H9 (cell line): ENCODE measurements at regions not wholly inside any gene's neighbourhood (a gene's known extent, or its start where the extent isn't known, plus 50 kb on each side); places are given as distances from the start of the nearest gene placed in this dataset.

ENCODE experiments used
- DNase-seq: peaks from one replicate; pipeline ENCODE4 v3.0.0-alpha.2; 2017
- H2AFZ ChIP-seq: one replicate; pipeline ENCODE4 v1.6.1; 2013; ENCODE audit warnings: mild to moderate bottlenecking, low read length, control low read depth, moderate library complexity
- H2AK5ac ChIP-seq: 2 replicates; pipeline ENCODE4 v1.6.1; 2013; ENCODE audit warnings: low read length, control low read depth, mixed read lengths; ENCODE audit not compliant: insufficient read length
- H2BK120ac ChIP-seq: one replicate; pipeline ENCODE4 v1.6.1; 2013; ENCODE audit warnings: low read depth, mild to moderate bottlenecking, low read length, control low read depth, inconsistent platforms; ENCODE audit not compliant: poor library complexity, severe bottlenecking
- H2BK12ac ChIP-seq: 2 replicates; pipeline ENCODE4 v1.6.1; 2013; ENCODE audit warnings: low read length, control low read depth, mixed read lengths, low read depth; ENCODE audit not compliant: insufficient read length
- H2BK15ac ChIP-seq: 2 replicates; pipeline ENCODE4 v1.6.1; 2013; ENCODE audit warnings: low read depth, low read length, control low read depth
- H2BK20ac ChIP-seq: one replicate; pipeline ENCODE4 v1.6.1; 2013; ENCODE audit warnings: low read depth, mild to moderate bottlenecking, low read length, control low read depth, inconsistent platforms; ENCODE audit not compliant: poor library complexity, severe bottlenecking
- H2BK5ac ChIP-seq: 2 replicates; pipeline ENCODE4 v1.6.1; 2013; ENCODE audit warnings: low read length, control low read depth, mixed read lengths; ENCODE audit not compliant: insufficient read length
- H3K14ac ChIP-seq: 2 replicates; pipeline ENCODE4 v1.6.1; 2013; ENCODE audit warnings: low read length, control low read depth; ENCODE audit not compliant: insufficient read depth
- H3K18ac ChIP-seq: 2 replicates; pipeline ENCODE4 v1.6.1; 2013; ENCODE audit warnings: low read depth, mild to moderate bottlenecking, mixed read lengths, low read length, control low read depth; ENCODE audit not compliant: insufficient read length
- H3K23ac ChIP-seq: 2 replicates; pipeline ENCODE4 v1.6.1; 2013; ENCODE audit warnings: low read length, control low read depth, mixed read lengths, low read depth; ENCODE audit not compliant: insufficient read length
- H3K23me2 ChIP-seq: 2 replicates; pipeline ENCODE4 v1.6.1; 2013; ENCODE audit warnings: low read depth, mild to moderate bottlenecking, mixed read lengths, low read length, control low read depth; ENCODE audit not compliant: insufficient read length, poor library complexity, severe bottlenecking
- H3K27ac ChIP-seq: 2 replicates; pipeline ENCODE4 v1.5.1; 2013; ENCODE audit warnings: low read length, control low read depth, mixed read lengths, low read depth; ENCODE audit not compliant: insufficient read length
- H3K27me3 ChIP-seq: 2 replicates; pipeline ENCODE4 v1.6.1; 2013; ENCODE audit warnings: low read length, control low read depth, inconsistent platforms; ENCODE audit not compliant: insufficient read depth
- H3K4ac ChIP-seq: 2 replicates; pipeline ENCODE4 v1.6.1; 2013; ENCODE audit warnings: low read depth, mild to moderate bottlenecking, control low read depth, inconsistent platforms, low read length, moderate library complexity
- H3K4me1 ChIP-seq: 2 replicates; pipeline ENCODE4 v1.6.1; 2013; ENCODE audit warnings: low read length, control low read depth, inconsistent platforms; ENCODE audit not compliant: insufficient read depth
- H3K4me2 ChIP-seq: 2 replicates; pipeline ENCODE4 v1.6.1; 2013; ENCODE audit warnings: low read length, control low read depth, mixed read lengths; ENCODE audit not compliant: insufficient read length, insufficient read depth
- H3K56ac ChIP-seq: 2 replicates; pipeline ENCODE4 v1.6.1; 2013; ENCODE audit warnings: low read depth, mild to moderate bottlenecking, mixed read lengths, low read length, control low read depth; ENCODE audit not compliant: insufficient read length
- H3K79me1 ChIP-seq: 2 replicates; pipeline ENCODE4 v1.6.1; 2013; ENCODE audit warnings: low read depth, mild to moderate bottlenecking, moderate library complexity, low read length, control low read depth, inconsistent platforms; ENCODE audit not compliant: insufficient read depth, poor library complexity, severe bottlenecking
- H3K79me2 ChIP-seq: 2 replicates; pipeline ENCODE4 v1.6.1; 2013; ENCODE audit warnings: low read length, control low read depth, inconsistent platforms; ENCODE audit not compliant: insufficient read depth
- H3K9ac ChIP-seq: 2 replicates; pipeline ENCODE4 v1.6.1; 2013; ENCODE audit warnings: low read length, control low read depth, mixed read lengths; ENCODE audit not compliant: insufficient read length; ENCODE audit errors: extremely low read depth
- H3K9me3 ChIP-seq: one replicate; pipeline ENCODE4 v1.6.1; 2013; ENCODE audit warnings: low read depth, low read length, inconsistent platforms; ENCODE audit not compliant: control insufficient read depth
- H3T11ph ChIP-seq: one replicate; pipeline ENCODE4 v1.6.1; 2013; ENCODE audit warnings: mild to moderate bottlenecking, low read length, control low read depth, inconsistent platforms
- H4K20me1 ChIP-seq: one replicate; pipeline ENCODE4 v1.6.1; 2013; ENCODE audit not compliant: control insufficient read depth, insufficient read length, insufficient read depth
- H4K5ac ChIP-seq: 2 replicates; pipeline ENCODE4 v1.6.1; 2013; ENCODE audit warnings: low read depth, mild to moderate bottlenecking, mixed read lengths, low read length, control low read depth; ENCODE audit not compliant: insufficient read length
- H4K8ac ChIP-seq: replicated peaks from 2 replicates; pipeline ENCODE4 v1.6.1; 2013; ENCODE audit warnings: low read length, control low read depth, mixed read lengths, low read depth; ENCODE audit not compliant: insufficient read length
- H4K91ac ChIP-seq: 2 replicates; pipeline ENCODE4 v1.6.1; 2013; ENCODE audit warnings: low read depth, mild to moderate bottlenecking, moderate library complexity, mixed read lengths, low read length, control low read depth; ENCODE audit not compliant: insufficient read length
- H3K27ac Mint-ChIP-seq, 3 experiments: 2 replicates in 2 of 3; 3 replicates in 1 of 3; pipeline ENCODE4 v1.8.0; 2020 to 2021; ENCODE audit warnings: mixed read lengths in 3 of 3, mild to moderate bottlenecking in 1 of 3, moderate library complexity in 1 of 3
- H3K27me3 Mint-ChIP-seq: 2 replicates; pipeline ENCODE4 v1.8.0; 2021; ENCODE audit warnings: low read depth, mild to moderate bottlenecking, moderate library complexity, mixed read lengths
- H3K36me3 Mint-ChIP-seq, 3 experiments: 2 replicates in 2 of 3; 3 replicates in 1 of 3; pipeline ENCODE4 v1.8.0; 2020 to 2021; ENCODE audit warnings: low read depth in 3 of 3, mixed read lengths in 3 of 3; ENCODE audit not compliant: insufficient read depth in 1 of 3
- H3K4me1 Mint-ChIP-seq, 2 experiments: 2 replicates each; pipeline ENCODE4 v1.8.0; 2020; ENCODE audit warnings: mixed read lengths in 2 of 2
- H3K4me3 Mint-ChIP-seq, 2 experiments: 2 replicates in 1 of 2; 3 replicates in 1 of 2; pipeline ENCODE4 v1.8.0; 2020 to 2021; ENCODE audit warnings: mild to moderate bottlenecking in 2 of 2, mixed read lengths in 2 of 2, moderate library complexity in 1 of 2
- H3K9me3 Mint-ChIP-seq, 2 experiments: 2 replicates in 1 of 2; 3 replicates in 1 of 2; pipeline ENCODE4 v1.8.0; 2020; ENCODE audit warnings: mild to moderate bottlenecking in 2 of 2, mixed read lengths in 2 of 2, moderate library complexity in 1 of 2
- CTCF ChIP-seq: fragments of 200-600 bp; sonication (generic); conservative IDR thresholded peaks from 3 replicates; pipeline ENCODE4 v1.8.0; 2021; ENCODE audit warnings: antibody characterized with exemption, mild to moderate bottlenecking
- WGBS: extraction: QIAGEN DNeasy Blood & Tissue Kit; methylation state at CpG from one replicate; pipeline ENCODE4 v1.1.7; 2013; ENCODE audit warnings: missing lambda C conversion rate, low lambda C conversion rate, mixed read lengths; ENCODE audit not compliant: insufficient read length; ENCODE audit errors: extremely low coverage; 5-methylcytosine and 5-hydroxymethylcytosine counted together

- no peak overlapping the region for H2BK15ac ChIP-seq
- no peak overlapping the region for H3K4ac ChIP-seq
- no peak overlapping the region for H3K14ac ChIP-seq
- Mint-ChIP-seq H3K9me3 (peaks cover 2 to 8% of the 10 kb centered on the region in 2 experiments; a peak in 3 of 5 replicates), H3K27me3 (no peaks in the 10 kb centered on the region), H3K4me1 (no peaks in the 10 kb centered on the region), H3K36me3 (peaks cover 0 to 7% (median 0%) of the 10 kb centered on the region in 3 experiments; a peak in 1 of 7 replicates), H3K4me3 (no peak overlapping the region), H3K27ac (no peak overlapping the region)
- no peaks in the 10 kb centered on the region for H3K79me1 ChIP-seq
- no peak overlapping the region for H2BK20ac ChIP-seq
- H3K56ac ChIP-seq: no peak overlapping the region
- H3K23me2 ChIP-seq: no peaks in the 10 kb centered on the region
- H3K18ac ChIP-seq: no peak overlapping the region
- H3K4me2 ChIP-seq: no peak overlapping the region
- H2BK12ac ChIP-seq: no peak overlapping the region
- H3K23ac ChIP-seq: no peak overlapping the region
- no peaks in the 10 kb centered on the region for H3K79me2 ChIP-seq
- no peak overlapping the region for H2BK120ac ChIP-seq
- H3K4me1 ChIP-seq: no peaks in the 10 kb centered on the region
- H4K8ac ChIP-seq: no peak overlapping the region
- no peak overlapping the region for H2AK5ac ChIP-seq
- H3K27me3 ChIP-seq: no peaks in the 10 kb centered on the region
- H3K27ac ChIP-seq: no peak overlapping the region
- no peak overlapping the region for H4K5ac ChIP-seq
- no CpG with 5 or more reads among the region's 2 CpGs for WGBS
- H2BK5ac ChIP-seq: no peak overlapping the region
- DNase-seq: no peak
- TF ChIP-seq CTCF: no peak
- H2AFZ ChIP-seq: no peak overlapping the region
- no peak overlapping the region for H4K91ac ChIP-seq
- no peak overlapping the region for H3K9ac ChIP-seq
- H3K9me3 ChIP-seq: no peaks in the 10 kb centered on the region
- no peak overlapping the region for H3T11ph ChIP-seq
- no peaks in the 10 kb centered on the region for H4K20me1 ChIP-seq
Measured at GRCh38 chr5:125607018-125607417, 816.2 kb upstream of the GRAMD2B start.
